ENCODE measurements at regions not wholly inside any gene's neighbourhood (a gene's known extent, or its start where the extent isn't known, plus 50 kb on each side); places are given as distances from the start of the nearest gene placed in this dataset.

DNA sequence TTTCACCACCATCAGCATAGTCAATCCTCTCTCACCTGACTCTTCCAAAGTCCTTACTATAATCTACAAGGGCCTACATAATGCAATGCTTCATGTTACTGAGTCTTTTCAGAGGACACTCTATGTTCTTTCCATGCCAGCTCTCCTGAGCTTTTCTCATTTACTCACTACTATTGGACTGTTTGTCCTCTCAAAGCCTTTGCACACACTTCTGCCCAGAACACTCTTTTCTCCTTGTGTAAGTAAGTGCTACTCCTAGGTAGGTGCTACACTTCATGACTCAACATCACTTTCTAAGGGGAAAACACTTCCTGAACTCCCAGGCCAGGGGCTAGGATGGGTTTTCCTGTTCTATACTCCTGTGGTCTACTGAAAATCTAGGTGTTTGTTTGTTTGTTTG lies 82.5 kb upstream of the GULP1 start:
- Histone ChIP-seq H3K27ac (no peak overlapping the region), H3K4me1 (no peaks in the 10 kb centered on the region), H3K4me3 (no peak overlapping the region), H3K9me3 (no peaks in the 10 kb centered on the region), H3K27me3 (no peaks in the 10 kb centered on the region), H3K36me3 (no peaks in the 10 kb centered on the region)
- intact Hi-C loops (cut with DNase I; ENCODE audit: low total_unique reads), result no loop called here
- no peak for DNase-seq
- TF ChIP-seq POLR2AphosphoS5 (IDR thresholded peaks at IDR 0.05) (no peak), EP300 (IDR thresholded peaks at IDR 0.05) (no peak), CTCF (IDR thresholded peaks at IDR 0.05) (no peak), POLR2A (IDR thresholded peaks at IDR 0.05) (no peak)

DNA sequence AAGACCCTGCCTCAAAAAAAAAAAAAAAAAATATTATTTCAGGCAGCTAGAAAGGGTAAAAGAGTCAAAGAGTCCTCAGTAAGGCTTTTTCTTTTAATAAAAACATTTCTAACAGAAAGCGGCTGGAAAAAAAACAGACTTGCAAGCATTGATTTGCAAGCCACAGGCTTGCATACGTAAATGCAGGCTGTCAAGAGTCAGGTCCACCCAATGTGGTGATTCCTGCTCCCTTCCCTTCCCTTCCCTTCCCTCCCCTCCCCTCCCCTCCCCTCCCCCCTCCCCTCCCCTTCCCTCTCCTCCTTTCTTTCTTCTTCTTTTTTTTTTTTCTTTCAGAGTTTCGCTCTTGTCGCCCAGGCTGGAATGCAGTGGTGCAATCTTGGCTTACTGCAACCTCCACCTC lies 74.4 kb upstream of the GULP1 start:
- intact Hi-C loops (cut with DNase I; ENCODE audit: low total_unique reads), result no loop called here
- Histone ChIP-seq H3K9me3 (no peaks in the 10 kb centered on the region), H3K4me3 (no peak overlapping the region), H3K4me1 (no peaks in the 10 kb centered on the region), H3K27me3 (no peaks in the 10 kb centered on the region), H3K27ac (no peak overlapping the region), H3K36me3 (no peaks in the 10 kb centered on the region)
- TF ChIP-seq POLR2A (IDR thresholded peaks at IDR 0.05) (no peak), CTCF (IDR thresholded peaks at IDR 0.05) (no peak)
- no peak for DNase-seq
- WGBS, 5 donors, result 87 to 100% (median 97%) methylated on average over 2 to 4 of the region's 4 CpGs

- Histone ChIP-seq H3K4me3 (no peak overlapping the region), H3K27me3 (no peaks in the 10 kb centered on the region)
Measured at GRCh38 chr2:188219541-188219940, 72.1 kb upstream of the GULP1 start.

DNA sequence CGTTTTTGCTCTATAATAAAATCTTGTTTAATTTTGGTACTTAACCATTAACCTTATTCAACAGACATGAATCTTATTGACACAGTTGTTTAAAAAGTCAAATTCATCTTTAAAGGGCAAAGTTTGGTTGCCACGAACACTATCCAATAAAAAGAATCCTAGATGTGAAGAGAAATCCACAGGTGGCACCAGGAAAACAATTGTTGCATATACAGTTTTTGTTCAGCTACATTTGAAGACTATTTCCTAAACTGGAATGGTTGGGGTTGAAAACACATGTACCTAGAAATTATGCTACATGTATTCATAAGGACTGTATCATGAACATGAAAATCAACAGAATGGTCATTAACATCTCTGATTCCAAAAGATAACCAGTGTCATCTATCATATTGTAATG lies 71.1 kb upstream of the GULP1 start:
- intact Hi-C loops (cut with DNase I; ENCODE audit: low total_unique reads), result no loop called here
- TF ChIP-seq POLR2A (IDR thresholded peaks at IDR 0.05) (no peak), CTCF (IDR thresholded peaks at IDR 0.05) (no peak), POLR2AphosphoS5 (IDR thresholded peaks at IDR 0.05) (no peak), EP300 (IDR thresholded peaks at IDR 0.05) (no peak)
- H3K9me3 ChIP-seq, result no peaks in the 10 kb centered on the region
- no peaks in the 10 kb centered on the region for H3K4me1 ChIP-seq
- no peaks in the 10 kb centered on the region for H3K36me3 ChIP-seq
- no peak overlapping the region for H3K27ac ChIP-seq
- no peak for DNase-seq
- H3K27me3 ChIP-seq, result no peaks in the 10 kb centered on the region
- WGBS, 5 donors, result 83 to 91% (median 85%) methylated on average over 2 of the region's 2 CpGs
- H3K4me3 ChIP-seq, result no peak overlapping the region

More at GRCh38 chr2:188219541-188219940, 72.1 kb upstream of the GULP1 start:
- intact Hi-C loops (cut with DNase I; ENCODE audit: low total_unique reads), result no loop called here
- Histone ChIP-seq H3K36me3 (no peaks in the 10 kb centered on the region), H3K4me1 (no peaks in the 10 kb centered on the region), H3K27ac (no peak overlapping the region), H3K9me3 (no peaks in the 10 kb centered on the region)
- no peak for DNase-seq
- 78 to 96% (median 90%) methylated on average over 1 of the region's 1 CpG for whole genome bisulfite sequencing, 5 donors
- TF ChIP-seq POLR2A (IDR thresholded peaks at IDR 0.05) (no peak), CTCF (IDR thresholded peaks at IDR 0.05) (no peak), POLR2AphosphoS5 (IDR thresholded peaks at IDR 0.05) (no peak), EP300 (IDR thresholded peaks at IDR 0.05) (no peak)

DNA sequence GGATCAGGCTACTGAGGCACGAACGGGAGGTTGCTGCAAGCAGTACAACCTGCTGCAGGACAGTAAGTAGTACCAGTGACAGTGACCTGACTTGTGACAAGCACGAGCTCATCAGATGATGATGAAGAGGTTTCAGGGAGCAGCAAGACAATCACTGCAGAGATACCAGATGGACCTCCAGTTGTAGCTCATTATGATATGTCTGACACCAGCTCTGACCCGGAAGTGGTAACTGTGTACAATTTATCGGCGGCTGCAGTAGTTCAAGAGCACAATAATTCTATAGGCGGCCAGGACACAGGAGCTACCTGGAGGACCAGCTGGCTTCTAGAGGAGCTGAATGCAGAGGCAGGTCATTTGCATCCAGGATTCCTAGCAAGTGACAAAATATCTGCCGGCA lies 64.0 kb upstream of the GULP1 start:
- Histone ChIP-seq H3K4me1 (no peaks in the 10 kb centered on the region), H3K27ac (no peak overlapping the region), H3K27me3 (no peaks in the 10 kb centered on the region), H3K4me3 (no peak overlapping the region), H3K36me3 (no peaks in the 10 kb centered on the region), H3K9me3 (no peaks in the 10 kb centered on the region)
- intact Hi-C loops (cut with DNase I; ENCODE audit: low total_unique reads), result no loop called here
- no peak for DNase-seq
- WGBS, 5 donors, result 88 to 93% (median 92%) methylated on average over 8 of the region's 8 CpGs
- no peak for TF ChIP-seq POLR2AphosphoS5 (IDR thresholded peaks at IDR 0.05)
- no peak for TF ChIP-seq EP300 (IDR thresholded peaks at IDR 0.05)
- TF ChIP-seq POLR2A (IDR thresholded peaks at IDR 0.05), result no peak
- no peak for TF ChIP-seq CTCF (IDR thresholded peaks at IDR 0.05)

Data from stomach (tissue), 8 donors.